Activated CD4-positive, CD25-positive, alpha-beta regulatory T cell treated with anti-CD3 and anti-CD28 coated beads, Interleukin-2, amount 50 U/mL, for 16 hours (primary cell): ENCODE measurements at regions not wholly inside any gene's neighbourhood (a gene's known extent, or its start where the extent isn't known, plus 50 kb on each side); places are given as distances from the start of the nearest gene placed in this dataset.
"Not testable (repeated sequence)": the region's sequence is repeated elsewhere in the genome, so short reads cannot be mapped to it uniquely, and the experiment has no call there.

Experiments
- DNase-seq: peaks from one replicate; pipeline ENCODE4 v3.0.0-alpha.2; 2020; ENCODE audit warnings: low read depth, low spot score

GRCh38 chr2:2898744-2899143 lies 478.9 kb downstream of the EIPR1 start:
- no peak for DNase-seq

- no peak for DNase-seq
Observed at GRCh38 chr2:2896643-2897042, 481.0 kb downstream of the EIPR1 start.

- no peak for DNase-seq
Observed at GRCh38 chr2:2896011-2896410, 481.6 kb downstream of the EIPR1 start.

- not testable (repeated sequence) for DNase-seq
Observed at GRCh38 chr2:2894011-2894410, 483.6 kb downstream of the EIPR1 start.

DNA sequence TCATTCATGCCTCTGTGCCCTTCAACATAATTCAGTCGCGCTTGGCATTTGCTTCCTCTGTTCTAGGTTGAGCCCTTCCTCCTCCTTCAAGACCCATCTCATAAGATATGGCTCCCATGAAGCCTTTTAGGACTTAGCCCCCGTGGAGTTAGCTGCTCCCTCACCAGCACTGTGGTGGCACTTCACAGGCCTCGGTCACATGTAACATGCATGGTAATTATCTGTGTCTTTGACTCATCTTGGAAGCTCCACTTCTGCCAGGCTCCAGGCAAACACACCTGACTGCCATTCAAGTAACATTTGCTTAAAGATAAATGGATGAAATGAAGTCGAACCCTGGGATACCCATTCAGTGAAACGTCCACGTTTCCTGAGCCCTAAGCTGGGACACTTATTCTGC lies 484.7 kb downstream of the EIPR1 start:
- no peak for DNase-seq

- DNase-seq, result no peak
Observed at GRCh38 chr2:2892378-2892777, 485.2 kb downstream of the EIPR1 start.

DNA sequence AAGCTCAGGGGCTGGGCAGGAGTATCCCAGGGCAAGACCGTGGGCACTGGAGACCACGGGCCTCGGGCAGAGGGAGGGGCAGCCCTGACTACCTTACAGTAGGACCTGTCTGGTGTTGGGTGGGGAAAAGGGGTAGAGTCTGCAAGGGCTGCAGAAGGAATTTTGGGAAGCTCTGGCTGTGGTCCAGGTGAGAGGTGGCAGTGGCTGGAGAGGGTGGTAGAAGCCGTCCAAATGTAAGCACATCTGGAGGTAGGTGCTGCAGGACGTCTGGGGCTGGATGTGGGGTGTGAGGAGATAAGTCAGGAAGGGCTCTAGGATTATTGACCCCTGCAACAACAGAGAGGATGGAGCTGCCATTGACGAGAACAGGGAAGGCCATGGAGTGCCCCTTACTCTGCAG lies 486.7 kb downstream of the EIPR1 start:
- no peak for DNase-seq

- no peak for DNase-seq
Observed at GRCh38 chr2:2890246-2890645, 487.4 kb downstream of the EIPR1 start.

DNA sequence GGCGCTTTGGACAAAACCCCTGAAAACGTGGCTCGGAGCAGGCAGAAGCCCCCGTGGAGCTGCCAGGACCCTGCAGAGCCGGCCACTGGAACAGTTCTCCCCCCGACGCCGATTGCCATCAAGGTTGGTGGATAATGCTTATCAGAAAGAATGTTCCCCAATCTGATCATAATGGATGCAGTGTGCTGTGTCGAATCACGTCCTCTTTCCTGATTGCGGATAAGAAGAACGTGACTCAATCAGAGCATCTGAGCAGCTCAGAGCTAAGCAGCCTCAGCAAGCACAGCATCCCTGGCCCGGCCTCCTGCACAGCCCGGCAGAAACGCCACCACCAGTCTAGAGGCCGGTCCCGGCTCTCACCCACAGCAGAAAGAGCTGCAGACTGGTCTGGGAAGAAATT lies 488.0 kb downstream of the EIPR1 start:
- no peak for DNase-seq

- DNase-seq, result no peak
Observed at GRCh38 chr2:2889141-2889540, 488.5 kb downstream of the EIPR1 start.

- DNase-seq, result no peak
Observed at GRCh38 chr2:2887772-2888387, 489.7 kb downstream of the EIPR1 start.

GRCh38 chr2:2886922-2887321 lies 490.7 kb downstream of the EIPR1 start:
- no peak for DNase-seq

- no peak for DNase-seq
Observed at GRCh38 chr2:2881499-2881898, 496.1 kb downstream of the EIPR1 start.

GRCh38 chr2:2880938-2881337 lies 496.7 kb downstream of the EIPR1 start:
- no peak for DNase-seq

GRCh38 chr2:2879781-2880180 lies 497.8 kb downstream of the EIPR1 start:
- DNase-seq, result no peak

GRCh38 chr2:2879071-2879470 lies 498.5 kb downstream of the EIPR1 start:
- no peak for DNase-seq

DNA sequence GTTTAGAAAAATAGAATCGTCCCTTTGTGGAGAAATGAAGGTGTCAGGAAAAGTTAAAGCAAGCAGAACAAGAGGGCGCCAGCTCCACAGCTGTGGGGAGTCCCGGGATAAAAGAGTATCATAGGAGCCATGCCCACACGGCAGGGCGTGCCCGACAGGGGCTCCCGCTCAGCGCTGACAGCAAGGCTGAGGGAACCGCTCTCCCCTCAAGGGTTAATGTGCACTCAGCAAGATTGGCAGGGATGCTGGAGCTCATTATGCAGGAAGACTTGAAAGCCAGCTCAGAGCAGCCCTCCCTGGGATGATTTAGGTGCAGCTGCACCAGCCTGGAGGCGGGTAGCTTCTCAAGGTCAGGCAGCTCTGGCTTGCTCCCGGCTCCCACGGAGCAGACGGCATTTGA lies 500.2 kb downstream of the EIPR1 start:
- DNase-seq, result no peak

DNA sequence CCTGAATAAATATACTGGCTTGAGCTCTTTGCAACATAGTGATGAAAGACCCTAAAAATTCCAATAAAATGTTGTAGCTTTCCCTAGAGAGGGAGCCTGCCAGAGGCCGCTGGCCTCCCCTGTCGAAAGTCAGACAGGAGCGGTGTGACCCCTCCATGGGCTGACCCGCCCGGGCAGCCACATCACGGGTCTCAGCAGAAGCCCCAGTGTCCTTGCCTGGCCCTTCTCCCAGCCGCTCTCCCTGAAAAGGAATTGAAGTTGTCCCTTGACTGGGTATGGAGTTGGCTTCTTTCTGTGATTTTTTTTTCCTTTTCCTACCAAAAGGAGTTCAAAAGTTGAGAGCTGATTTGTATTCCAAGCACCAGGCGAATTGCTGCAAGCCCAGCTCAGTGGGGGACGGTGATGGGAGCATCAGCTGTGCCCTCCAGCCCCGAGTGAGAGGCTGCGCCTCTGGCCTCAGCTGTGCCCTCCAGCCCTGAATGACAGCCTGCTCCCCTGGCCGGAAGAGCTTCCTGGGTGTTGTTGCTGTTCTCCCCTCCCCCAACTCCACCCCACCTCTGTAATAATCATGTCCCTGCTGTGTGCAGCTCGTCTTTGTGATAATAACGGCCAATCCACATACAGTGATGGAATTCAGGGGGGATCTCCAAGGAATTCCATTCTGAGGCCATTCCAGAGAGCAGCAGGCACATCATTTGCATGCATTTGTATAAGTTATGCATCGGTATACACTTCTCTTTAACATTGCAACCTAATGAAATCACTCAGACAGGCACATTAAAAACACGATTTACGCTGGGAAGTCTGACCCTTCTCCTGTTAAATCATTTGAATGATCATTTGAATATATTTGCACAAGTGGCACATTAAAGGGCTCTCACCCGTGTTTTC lies 501.0 kb downstream of the EIPR1 start:
- no peak for DNase-seq

- DNase-seq, result no peak
Observed at GRCh38 chr2:2875831-2876230, 501.8 kb downstream of the EIPR1 start.

GRCh38 chr2:2875296-2875695 lies 502.3 kb downstream of the EIPR1 start:
- no peak for DNase-seq

DNA sequence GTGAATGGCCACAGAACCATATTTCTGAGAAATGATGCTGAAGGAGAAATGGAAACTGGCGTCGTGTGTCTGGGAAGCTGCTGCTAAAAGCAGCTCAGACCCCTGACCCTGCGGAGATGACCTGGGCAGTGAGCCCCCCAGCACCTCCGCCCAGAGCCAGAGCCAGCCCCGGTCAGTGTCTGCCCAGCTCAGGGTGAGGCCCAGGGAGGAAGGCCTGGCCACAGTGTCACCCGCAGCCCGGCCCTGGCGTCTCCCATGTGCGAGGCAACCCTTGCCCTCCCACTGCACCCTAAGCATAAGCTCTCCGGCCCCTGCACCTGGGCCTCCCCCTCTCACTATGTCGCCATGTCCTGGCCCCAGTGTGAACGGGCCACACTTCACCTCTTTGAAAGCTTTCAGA lies 502.8 kb downstream of the EIPR1 start:
- no peak for DNase-seq

- DNase-seq, result no peak
Observed at GRCh38 chr2:2874341-2874740, 503.3 kb downstream of the EIPR1 start.

DNA sequence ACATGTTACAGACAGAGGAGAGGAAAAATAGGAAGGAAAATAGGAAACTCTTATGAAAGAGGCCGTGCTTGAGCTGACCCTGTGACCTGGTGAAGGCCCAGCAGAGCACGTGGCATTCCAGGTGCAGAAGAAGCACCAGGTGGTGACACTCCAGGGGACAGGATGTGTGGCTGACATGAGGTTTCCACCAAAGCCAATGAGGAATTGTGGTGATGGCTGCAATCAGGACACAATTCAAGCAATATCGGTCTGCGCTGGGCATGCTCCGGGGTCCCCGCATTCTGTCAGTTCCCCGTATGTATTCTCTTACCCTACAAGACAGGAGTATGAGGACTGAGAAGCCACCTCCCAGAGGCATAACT lies 504.2 kb downstream of the EIPR1 start:
- DNase-seq, result no peak
